Activated B cell treated with CpG ODN at 0.5 μM for 24 hours (primary cell): ENCODE measurements at regions not wholly inside any gene's neighbourhood (a gene's known extent, or its start where the extent isn't known, plus 50 kb on each side); places are given as distances from the start of the nearest gene placed in this dataset.

Experiments used
- ATAC-seq: fragments of 200-7000 bp; cut with Tn5 transposase; one replicate; pipeline ENCODE4 v1.10.0; 2021; ENCODE audit warnings: low read depth, mild to moderate bottlenecking, moderate library complexity
- CTCF ChIA-PET: fragments of 350-600 bp; sonication (Branson Sonifier 250); formaldehyde crosslinking; loops from one replicate; lab custom pipeline; 2021; ENCODE audit warnings: antibody characterized with exemption; lab: Charles Lee
- POLR2A ChIA-PET: fragments of 350-600 bp; sonication (Branson Sonifier 250); formaldehyde crosslinking; loops from one replicate; lab custom pipeline; 2021; ENCODE audit warnings: antibody characterized with exemption; lab: Charles Lee
- DNase-seq: peaks from one replicate; pipeline ENCODE4 v3.0.0; 2022
- H3K27ac Mint-ChIP-seq: one replicate; pipeline ENCODE4 v1.8.0; 2020; ENCODE audit warnings: mixed read lengths
- H3K27me3 Mint-ChIP-seq: one replicate; pipeline ENCODE4 v1.8.0; 2021; ENCODE audit warnings: mixed read lengths
- H3K36me3 Mint-ChIP-seq: one replicate; pipeline ENCODE4 v1.8.0; 2021; ENCODE audit warnings: low read depth, mixed read lengths
- H3K4me1 Mint-ChIP-seq: one replicate; pipeline ENCODE4 v1.8.0; 2021; ENCODE audit warnings: mixed read lengths
- H3K4me3 Mint-ChIP-seq: one replicate; pipeline ENCODE4 v1.8.0; 2020; ENCODE audit warnings: mild to moderate bottlenecking, mixed read lengths
- H3K9me3 Mint-ChIP-seq: one replicate; pipeline ENCODE4 v1.8.0; 2020; ENCODE audit warnings: mixed read lengths
- CTCF ChIP-seq: fragments of 200-600 bp; IDR thresholded peaks from one replicate; pipeline ENCODE4 v1.8.0; 2022; ENCODE audit warnings: antibody characterized with exemption, mild to moderate bottlenecking
- intact Hi-C: fragments of 100-400 bp; cut with micrococcal nuclease; formaldehyde crosslinking; loops from one replicate; pipeline ENCODE4 v1.15.1; 2024

- TF ChIP-seq CTCF, result no peak
- POLR2A ChIA-PET, result no interaction called here
- Mint-ChIP-seq H3K36me3 (no peaks in the 10 kb centered on the region), H3K4me1 (no peaks in the 10 kb centered on the region), H3K9me3 (peaks cover 6% of the 10 kb centered on the region), H3K27ac (no peak overlapping the region), H3K27me3 (no peaks in the 10 kb centered on the region), H3K4me3 (no peak overlapping the region)
- no peak for DNase-seq
- CTCF ChIA-PET, result no interaction called here
- no peak for ATAC-seq
- intact Hi-C loops, result no loop called here
These were observed 662.8 kb upstream of the SLITRK6 start for GRCh38 chr13:86462011-86462410.

- no peaks in the 10 kb centered on the region for H3K27me3 Mint-ChIP-seq
- ATAC-seq, result no peak
- H3K36me3 Mint-ChIP-seq, result no peaks in the 10 kb centered on the region
- TF ChIP-seq CTCF, result no peak
- CTCF ChIA-PET, result no interaction called here
- DNase-seq, result no peak
- peaks cover 6% of the 10 kb centered on the region for H3K9me3 Mint-ChIP-seq
- no peak overlapping the region for H3K4me3 Mint-ChIP-seq
- no peaks in the 10 kb centered on the region for H3K4me1 Mint-ChIP-seq
- POLR2A ChIA-PET, result no interaction called here
- intact Hi-C loops, result no loop called here
- no peak overlapping the region for H3K27ac Mint-ChIP-seq
These were observed 665.0 kb upstream of the SLITRK6 start for GRCh38 chr13:86464193-86464592.

- no peak overlapping the region for H3K4me3 Mint-ChIP-seq
- no peaks in the 10 kb centered on the region for H3K36me3 Mint-ChIP-seq
- ATAC-seq, result no peak
- peaks cover 7% of the 10 kb centered on the region for H3K9me3 Mint-ChIP-seq
- ChIA-PET POLR2A (no interaction called here), CTCF (no interaction called here)
- no peak for DNase-seq
- H3K27me3 Mint-ChIP-seq, result no peaks in the 10 kb centered on the region
- H3K27ac Mint-ChIP-seq, result no peak overlapping the region
- no peaks in the 10 kb centered on the region for H3K4me1 Mint-ChIP-seq
- intact Hi-C loops, result no loop called here
- TF ChIP-seq CTCF, result no peak
These were observed 675.8 kb upstream of the SLITRK6 start for GRCh38 chr13:86474971-86475370.

- DNase-seq, result no peak
- ChIA-PET POLR2A (no interaction called here), CTCF (no interaction called here)
- intact Hi-C loops, result no loop called here
- Mint-ChIP-seq H3K9me3 (peaks cover 7% of the 10 kb centered on the region), H3K27me3 (no peaks in the 10 kb centered on the region), H3K4me3 (no peak overlapping the region), H3K36me3 (no peaks in the 10 kb centered on the region), H3K27ac (no peak overlapping the region), H3K4me1 (no peaks in the 10 kb centered on the region)
- TF ChIP-seq CTCF, result no peak
- ATAC-seq, result no peak
These were observed 677.4 kb upstream of the SLITRK6 start for GRCh38 chr13:86476656-86477055.

- POLR2A ChIA-PET, result no interaction called here
These were observed 687.4 kb upstream of the SLITRK6 start for GRCh38 chr13:86486582-86486981.

More at GRCh38 chr13:86486582-86486981, 687.4 kb upstream of the SLITRK6 start:
- Mint-ChIP-seq H3K27ac (no peak overlapping the region), H3K4me1 (no peaks in the 10 kb centered on the region), H3K9me3 (peaks cover 5% of the 10 kb centered on the region), H3K4me3 (no peak overlapping the region), H3K27me3 (no peaks in the 10 kb centered on the region), H3K36me3 (no peaks in the 10 kb centered on the region)
- intact Hi-C loops, result no loop called here
- ATAC-seq (no peak), DNase-seq (no peak)
- no peak for TF ChIP-seq CTCF
- CTCF ChIA-PET, result no interaction called here
